ENCODE measurements at regions not wholly inside any gene's neighbourhood (a gene's known extent, or its start where the extent isn't known, plus 50 kb on each side); places are given as distances from the start of the nearest gene placed in this dataset.

GRCh38 chr2:57523304-57523703, 523.3 kb upstream of the VRK2 start:
- Histone ChIP-seq H4K20me1 (ENCODE audit: insufficient read depth) (no peaks in the 10 kb centered on the region), H3K9me2 (no peaks in the 10 kb centered on the region), H3F3A (replicated peaks; ENCODE audit: insufficient read depth) (no peaks in the 10 kb centered on the region), H3K9ac (no peak overlapping the region), H3K9me3 (peaks cover 19% of the 10 kb centered on the region), H3K36me3 (replicated peaks in 1 of 2; ENCODE audit: control insufficient read depth in 1 of 2, insufficient read depth in 2 of 2, low read length in 1 of 2) (no peaks in the 10 kb centered on the region), H3K79me2 (ENCODE audit: insufficient read depth) (no peaks in the 10 kb centered on the region), H3K27me3 (ENCODE audit: insufficient read depth) (no peaks in the 10 kb centered on the region), H2AFZ (ENCODE audit: low read depth) (no peak overlapping the region), H3K4me2 (no peak overlapping the region), H3K4me1 (ENCODE audit: control insufficient read depth in 1 of 2, insufficient read depth in 2 of 2, low read depth in 1 of 2, low read length in 1 of 2) (no peaks in the 10 kb centered on the region), H3K4me3 (ENCODE audit: low read depth in 2 of 2, low read length in 1 of 2) (no peak overlapping the region), H3K27ac (ENCODE audit: low read depth in 2 of 2, low read length in 1 of 2) (no peak overlapping the region)
- POLR2A ChIA-PET: no interaction called here
- DNase-seq: no peak
- CTCF ChIA-PET: no interaction called here
- 0% methylated on average over 1 of the region's 1 CpG for WGBS (ENCODE audit: low lambda C conversion rate)
- TF ChIP-seq TEAD4 (IDR thresholded peaks at IDR 0.05; ENCODE audit: borderline replicate concordance, insufficient read depth): no peak
- no peak for TF ChIP-seq FOXM1 (IDR thresholded peaks at IDR 0.05; ENCODE audit: low read depth)
- no peak for TF ChIP-seq IRF3 (IDR thresholded peaks at IDR 0.05; ENCODE audit: low read depth, low read length)
- no peak for TF ChIP-seq YY1 (IDR thresholded peaks at IDR 0.05; ENCODE audit: low read depth)
- TF ChIP-seq JUND (IDR thresholded peaks at IDR 0.05): no peak
- TF ChIP-seq, protein P1, sequence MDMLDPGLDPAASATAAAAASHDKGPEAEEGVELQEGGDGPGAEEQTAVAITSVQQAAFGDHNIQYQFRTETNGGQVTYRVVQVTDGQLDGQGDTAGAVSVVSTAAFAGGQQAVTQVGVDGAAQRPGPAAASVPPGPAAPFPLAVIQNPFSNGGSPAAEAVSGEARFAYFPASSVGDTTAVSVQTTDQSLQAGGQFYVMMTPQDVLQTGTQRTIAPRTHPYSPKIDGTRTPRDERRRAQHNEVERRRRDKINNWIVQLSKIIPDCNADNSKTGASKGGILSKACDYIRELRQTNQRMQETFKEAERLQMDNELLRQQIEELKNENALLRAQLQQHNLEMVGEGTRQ (IDR thresholded peaks at IDR 0.05; ENCODE audit: borderline replicate concordance, low read depth, low read length): no peak
- no peak for TF ChIP-seq GABPA (IDR thresholded peaks at IDR 0.05; ENCODE audit: low read depth)
- no peak for TF ChIP-seq EP300 (IDR thresholded peaks at IDR 0.05; ENCODE audit: borderline replicate concordance in 1 of 2, low read depth in 1 of 2, low read length in 1 of 2)
- TF ChIP-seq NRF1 (IDR thresholded peaks at IDR 0.05; ENCODE audit: low read depth, low read length): no peak
- TF ChIP-seq POLR2AphosphoS5 (IDR thresholded peaks at IDR 0.05; ENCODE audit: low read depth, low read length): no peak
- no peak for TF ChIP-seq MAX (IDR thresholded peaks at IDR 0.05; ENCODE audit: low read depth)
- TF ChIP-seq TCF12 (IDR thresholded peaks at IDR 0.05): no peak
- no peak for TF ChIP-seq GATA2 (CRISPR knock-in tag; IDR thresholded peaks at IDR 0.05)

DNA sequence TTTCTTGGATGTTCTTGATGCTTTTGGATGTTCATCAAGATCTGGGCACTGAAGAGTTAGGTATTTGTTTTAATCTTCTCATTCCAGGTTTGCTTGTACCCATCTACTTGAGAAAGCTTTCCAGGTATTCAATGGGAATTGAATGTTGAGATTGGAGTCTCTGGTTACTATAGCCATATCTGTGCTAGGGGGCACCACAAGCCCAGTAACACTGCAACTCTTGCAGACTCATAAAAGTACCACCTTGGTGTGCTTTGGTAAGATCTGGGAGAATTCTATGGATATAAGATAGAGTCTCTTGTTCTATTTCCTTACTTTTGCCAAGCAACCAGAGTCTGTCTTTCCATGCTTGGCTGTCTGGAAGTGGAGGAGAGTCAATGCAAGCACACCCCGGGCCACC, 518.9 kb upstream of the VRK2 start:
- CTCF ChIA-PET: no interaction called here
- DNase-seq: no peak
- 0% methylated on average over 1 of the region's 1 CpG for WGBS (ENCODE audit: low lambda C conversion rate)
- POLR2A ChIA-PET: no interaction called here
- Histone ChIP-seq H3K9me3 (peaks cover under 1% of the 10 kb centered on the region; the same call in 1 of the 2 replicates), H3K4me3 (ENCODE audit: low read depth in 2 of 2, low read length in 1 of 2) (no peak overlapping the region), H3K27ac (ENCODE audit: low read depth in 2 of 2, low read length in 1 of 2) (no peak overlapping the region), H3K4me2 (no peak overlapping the region), H3K4me1 (ENCODE audit: control insufficient read depth in 1 of 2, insufficient read depth in 2 of 2, low read depth in 1 of 2, low read length in 1 of 2) (no peaks in the 10 kb centered on the region), H3K9ac (no peak overlapping the region), H2AFZ (ENCODE audit: low read depth) (no peak overlapping the region), H3K9me2 (no peaks in the 10 kb centered on the region), H3K79me2 (ENCODE audit: insufficient read depth) (no peaks in the 10 kb centered on the region), H3K27me3 (ENCODE audit: insufficient read depth) (no peaks in the 10 kb centered on the region), H3K36me3 (replicated peaks in 1 of 2; ENCODE audit: control insufficient read depth in 1 of 2, insufficient read depth in 2 of 2, low read length in 1 of 2) (no peaks in the 10 kb centered on the region), H4K20me1 (ENCODE audit: insufficient read depth) (no peaks in the 10 kb centered on the region), H3F3A (replicated peaks; ENCODE audit: insufficient read depth) (no peaks in the 10 kb centered on the region)
- TF ChIP-seq, protein P1 (IDR thresholded peaks at IDR 0.05; ENCODE audit: borderline replicate concordance, low read depth, low read length): no peak
- TF ChIP-seq POLR2AphosphoS5 (IDR thresholded peaks at IDR 0.05; ENCODE audit: low read depth, low read length) (no peak), MXI1 (IDR thresholded peaks at IDR 0.05; ENCODE audit: low read depth, low read length) (no peak), RFX5 (IDR thresholded peaks at IDR 0.05; ENCODE audit: low read length) (no peak)
